Amniotic epithelial cell (primary cell): ENCODE measurements at regions not wholly inside any gene's neighbourhood (a gene's known extent, or its start where the extent isn't known, plus 50 kb on each side); places are given as distances from the start of the nearest gene placed in this dataset.
A peak's percentile ranks its signal among the peaks of the same experiment; 100 is the strongest.

Experiments used
- DNase-seq: peaks from one replicate; pipeline ENCODE4 v3.0.0-alpha.2; 2010; ENCODE audit warnings: low read depth

GRCh38 chr6:82740072-82740471 lies 325.6 kb downstream of the UBE3D start:
- DNase-seq = no peak

GRCh38 chr6:82741325-82741995 lies 324.2 kb downstream of the UBE3D start:
- DNase-seq = peak; percentile 32

- no peak for DNase-seq
Observed at GRCh38 chr6:82741996-82742385, 323.6 kb downstream of the UBE3D start.

GRCh38 chr6:82744286-82745015 lies 321.2 kb downstream of the UBE3D start:
- no peak for DNase-seq

- no peak for DNase-seq
Observed at GRCh38 chr6:82750556-82750955, 315.1 kb downstream of the UBE3D start.

- DNase-seq = no peak
Observed at GRCh38 chr6:82751718-82752117, 313.9 kb downstream of the UBE3D start.

GRCh38 chr6:82761674-82762345 lies 303.8 kb downstream of the UBE3D start:
- DNase-seq = no peak

GRCh38 chr6:82766476-82766875 lies 299.2 kb downstream of the UBE3D start:
- DNase-seq = no peak

- no peak for DNase-seq
Observed at GRCh38 chr6:82767037-82767436, 298.6 kb downstream of the UBE3D start.

- no peak for DNase-seq
Observed at GRCh38 chr6:82767447-82767846, 298.2 kb downstream of the UBE3D start.

- DNase-seq = no peak
Observed at GRCh38 chr6:82772851-82773717, 292.6 kb downstream of the UBE3D start.

GRCh38 chr6:82775361-82775760 lies 290.3 kb downstream of the UBE3D start:
- DNase-seq = no peak

- no peak for DNase-seq
Observed at GRCh38 chr6:82775981-82776380, 289.7 kb downstream of the UBE3D start.

GRCh38 chr6:82779041-82779440 lies 286.6 kb downstream of the UBE3D start:
- no peak for DNase-seq

- DNase-seq = no peak
Observed at GRCh38 chr6:82780334-82780733, 285.3 kb downstream of the UBE3D start.

- DNase-seq = no peak
Observed at GRCh38 chr6:82781620-82782204, 283.9 kb downstream of the UBE3D start.

GRCh38 chr6:82783587-82784236 lies 281.9 kb downstream of the UBE3D start:
- no peak for DNase-seq

GRCh38 chr6:82785206-82785605 lies 280.4 kb downstream of the UBE3D start:
- peak; percentile 5 for DNase-seq

GRCh38 chr6:82786248-82786647 lies 279.4 kb downstream of the UBE3D start:
- DNase-seq = peak; percentile 2

- DNase-seq = no peak
Observed at GRCh38 chr6:82795940-82796339, 269.7 kb downstream of the UBE3D start.

- DNase-seq = no peak
Observed at GRCh38 chr6:82801083-82801482, 264.6 kb downstream of the UBE3D start.
